ENCODE measurements at regions not wholly inside any gene's neighbourhood (a gene's known extent, or its start where the extent isn't known, plus 50 kb on each side); places are given as distances from the start of the nearest gene placed in this dataset.
"Not testable (repeated sequence)": the region's sequence is repeated elsewhere in the genome, so short reads cannot be mapped to it uniquely, and the experiment has no call there.

DNA sequence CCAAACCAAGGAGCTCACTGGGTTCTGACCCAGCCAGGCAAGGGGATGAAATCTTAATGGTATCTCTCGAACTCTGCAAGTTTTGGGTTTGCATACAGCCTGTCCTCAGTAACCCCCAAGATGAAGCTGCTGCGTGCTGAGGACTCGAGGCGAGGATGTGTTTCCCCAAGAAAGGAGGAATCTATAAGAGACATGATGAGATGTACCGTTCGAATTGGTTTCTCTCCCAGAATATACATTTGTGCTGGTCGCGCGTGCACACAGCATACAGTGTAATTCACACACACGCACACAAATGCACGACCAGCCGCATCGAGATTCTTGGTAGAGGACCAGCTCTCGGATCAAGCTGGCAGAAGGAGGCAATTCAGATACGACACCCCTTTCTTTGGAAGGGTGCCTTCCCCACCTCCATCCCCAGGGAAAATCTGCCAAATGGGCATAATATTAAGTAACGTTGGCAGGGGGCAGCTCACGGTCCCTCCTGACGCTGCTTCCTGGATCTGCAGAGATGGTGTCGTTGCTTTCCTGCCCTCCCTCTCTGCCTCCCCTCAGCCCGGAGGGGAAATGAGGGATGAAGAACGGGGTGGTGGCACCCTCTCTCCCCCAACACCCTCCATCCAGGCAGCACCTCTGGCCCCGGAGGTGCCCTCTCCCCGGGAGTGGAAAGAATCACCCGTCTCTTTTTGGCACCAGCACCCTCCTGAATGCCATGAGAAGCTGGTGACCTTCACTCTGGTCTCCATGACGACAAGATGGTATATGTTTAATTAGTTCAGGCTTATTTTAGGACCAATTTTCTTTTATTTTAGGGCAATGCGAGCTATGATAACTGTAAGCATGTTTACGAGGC, 310.2 kb downstream of the ZNF536 start:
- H3K36me3 Mint-ChIP-seq, result no peaks in the 10 kb centered on the region
- no peaks in the 10 kb centered on the region for H3K9me3 Mint-ChIP-seq
- TF ChIP-seq, protein P1, sequence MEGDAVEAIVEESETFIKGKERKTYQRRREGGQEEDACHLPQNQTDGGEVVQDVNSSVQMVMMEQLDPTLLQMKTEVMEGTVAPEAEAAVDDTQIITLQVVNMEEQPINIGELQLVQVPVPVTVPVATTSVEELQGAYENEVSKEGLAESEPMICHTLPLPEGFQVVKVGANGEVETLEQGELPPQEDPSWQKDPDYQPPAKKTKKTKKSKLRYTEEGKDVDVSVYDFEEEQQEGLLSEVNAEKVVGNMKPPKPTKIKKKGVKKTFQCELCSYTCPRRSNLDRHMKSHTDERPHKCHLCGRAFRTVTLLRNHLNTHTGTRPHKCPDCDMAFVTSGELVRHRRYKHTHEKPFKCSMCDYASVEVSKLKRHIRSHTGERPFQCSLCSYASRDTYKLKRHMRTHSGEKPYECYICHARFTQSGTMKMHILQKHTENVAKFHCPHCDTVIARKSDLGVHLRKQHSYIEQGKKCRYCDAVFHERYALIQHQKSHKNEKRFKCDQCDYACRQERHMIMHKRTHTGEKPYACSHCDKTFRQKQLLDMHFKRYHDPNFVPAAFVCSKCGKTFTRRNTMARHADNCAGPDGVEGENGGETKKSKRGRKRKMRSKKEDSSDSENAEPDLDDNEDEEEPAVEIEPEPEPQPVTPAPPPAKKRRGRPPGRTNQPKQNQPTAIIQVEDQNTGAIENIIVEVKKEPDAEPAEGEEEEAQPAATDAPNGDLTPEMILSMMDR (IDR thresholded peaks at IDR 0.05), result no peak
- peaks cover 3% of the 10 kb centered on the region for H3K4me1 Mint-ChIP-seq
- Histone ChIP-seq H3K79me2 (ENCODE audit: insufficient read depth, low read length) (no peaks in the 10 kb centered on the region), H3K27me3 (ENCODE audit: control insufficient read depth in 2 of 2, insufficient read depth in 2 of 2, low read length in 2 of 2) (peaks cover 0 to 10% of the 10 kb centered on the region in 2 donors), H3K4me2 (replicated peaks; ENCODE audit: extremely low read depth, low read length, poor library complexity, severe bottlenecking) (no peak overlapping the region), H3K36me3 (replicated peaks in 1 of 2; ENCODE audit: control insufficient read depth in 1 of 2, insufficient read depth in 2 of 2, low read length in 2 of 2) (no peaks in the 10 kb centered on the region), H3K9ac (ENCODE audit: insufficient read depth, low read length, poor library complexity, severe bottlenecking) (no peak overlapping the region), H3K4me1 (ENCODE audit: control insufficient read depth in 1 of 2, insufficient read depth in 2 of 2, low read length in 2 of 2) (peaks cover 0 to 4% of the 10 kb centered on the region in 2 donors), H3K9me3 (replicated peaks in 1 of 2; ENCODE audit: control insufficient read depth in 1 of 2, insufficient read depth in 1 of 2, low read length in 2 of 2) (no peaks in the 10 kb centered on the region), H3K4me3 (replicated peaks in 1 of 3; ENCODE audit: low read depth in 2 of 3, low read length in 3 of 3) (no peak overlapping the region), H2AFZ (ENCODE audit: insufficient read depth, low read depth, low read length, poor library complexity, severe bottlenecking) (no peak overlapping the region), H3K27ac (ENCODE audit: low read depth in 1 of 2, low read length in 2 of 2) (no peak overlapping the region), H4K20me1 (ENCODE audit: insufficient read depth, low read length) (no peaks in the 10 kb centered on the region)
- peaks cover 15 to 23% (median 19%) of the 10 kb centered on the region in 3 donors for H3K27me3 Mint-ChIP-seq (ENCODE audit: low read depth in 3 of 3)
- 50% methylated on average over 8 of the region's 27 CpGs for WGBS (ENCODE audit: insufficient coverage)
- no peak overlapping the region for H3K4me3 Mint-ChIP-seq
- DNase-seq, result no peak
- intact Hi-C loops (cut with micrococcal nuclease), result loop anchor here (5.0 kb wide), 2 partner anchors 675 to 1540 kb away; no protein-coding TSS in a partner anchor
- H3K27ac Mint-ChIP-seq, result no peak overlapping the region

GRCh38 chr19:30681162-30682100, 309.2 kb downstream of the ZNF536 start:
- intact Hi-C loops (cut with micrococcal nuclease), result loop anchor here (5.0 kb wide), 2 partner anchors 676 to 1541 kb away; no protein-coding TSS in a partner anchor

GRCh38 chr19:30680399-30680798, 308.2 kb downstream of the ZNF536 start:
- not testable (repeated sequence) for H4K20me1 ChIP-seq (ENCODE audit: insufficient read depth, low read length); H3K79me2 ChIP-seq (ENCODE audit: insufficient read depth, low read length); H3K4me2 ChIP-seq (replicated peaks; ENCODE audit: extremely low read depth, low read length, poor library complexity, severe bottlenecking); H3K9ac ChIP-seq (ENCODE audit: insufficient read depth, low read length, poor library complexity, severe bottlenecking); H3K9me3 Mint-ChIP-seq; H3K36me3 Mint-ChIP-seq; H2AFZ ChIP-seq (ENCODE audit: insufficient read depth, low read depth, low read length, poor library complexity, severe bottlenecking); H3K9me3 ChIP-seq (replicated peaks in 1 of 2; ENCODE audit: control insufficient read depth in 1 of 2, insufficient read depth in 1 of 2, low read length in 2 of 2); H3K4me3 Mint-ChIP-seq; H3K4me1 Mint-ChIP-seq; H3K27me3 ChIP-seq (ENCODE audit: control insufficient read depth in 2 of 2, insufficient read depth in 2 of 2, low read length in 2 of 2); H3K27ac ChIP-seq (ENCODE audit: low read depth in 1 of 2, low read length in 2 of 2); H3K4me3 ChIP-seq (replicated peaks in 1 of 3; ENCODE audit: low read depth in 2 of 3, low read length in 3 of 3); H3K27ac Mint-ChIP-seq; DNase-seq; H3K4me1 ChIP-seq (ENCODE audit: control insufficient read depth in 1 of 2, insufficient read depth in 2 of 2, low read length in 2 of 2); H3K36me3 ChIP-seq (replicated peaks in 1 of 2; ENCODE audit: control insufficient read depth in 1 of 2, insufficient read depth in 2 of 2, low read length in 2 of 2)
- H3K27me3 Mint-ChIP-seq (ENCODE audit: low read depth in 3 of 3), result peaks cover 9 to 14% (median 13%) of the 10 kb centered on the region in 3 donors
- no CpG with 5 or more reads among the region's 3 CpGs for WGBS (ENCODE audit: insufficient coverage)
- intact Hi-C loops (cut with micrococcal nuclease), result loop anchor here (5.0 kb wide), 2 partner anchors 677 to 1542 kb away; no protein-coding TSS in a partner anchor

More at GRCh38 chr19:30681162-30682100, 309.2 kb downstream of the ZNF536 start:
- 81% methylated on average over 15 of the region's 19 CpGs for WGBS (ENCODE audit: insufficient coverage)
- H3K36me3 ChIP-seq (replicated peaks in 1 of 2; ENCODE audit: control insufficient read depth in 1 of 2, insufficient read depth in 2 of 2, low read length in 2 of 2), result no peaks in the 10 kb centered on the region
- DNase-seq, result no peak
- H3K4me1 Mint-ChIP-seq, result no peaks in the 10 kb centered on the region
- H3K27ac ChIP-seq (ENCODE audit: low read depth in 1 of 2, low read length in 2 of 2), result no peak overlapping the region
- TF ChIP-seq, protein P1 (IDR thresholded peaks at IDR 0.05), result no peak
- H3K9me3 Mint-ChIP-seq, result no peaks in the 10 kb centered on the region
- no peak overlapping the region for H3K9ac ChIP-seq (ENCODE audit: insufficient read depth, low read length, poor library complexity, severe bottlenecking)
- H3K27me3 ChIP-seq (ENCODE audit: control insufficient read depth in 2 of 2, insufficient read depth in 2 of 2, low read length in 2 of 2), result peaks cover 0 to 6% of the 10 kb centered on the region in 2 donors
- H3K4me3 ChIP-seq (replicated peaks in 1 of 3; ENCODE audit: low read depth in 2 of 3, low read length in 3 of 3), result no peak overlapping the region
- H3K79me2 ChIP-seq (ENCODE audit: insufficient read depth, low read length), result no peaks in the 10 kb centered on the region
- no peak overlapping the region for H3K4me3 Mint-ChIP-seq
- no peaks in the 10 kb centered on the region for H3K36me3 Mint-ChIP-seq
- no peaks in the 10 kb centered on the region for H3K4me1 ChIP-seq (ENCODE audit: control insufficient read depth in 1 of 2, insufficient read depth in 2 of 2, low read length in 2 of 2)
- peaks cover 10 to 19% (median 12%) of the 10 kb centered on the region in 3 donors for H3K27me3 Mint-ChIP-seq (ENCODE audit: low read depth in 3 of 3)
- H3K27ac Mint-ChIP-seq, result no peak overlapping the region
- H3K4me2 ChIP-seq (replicated peaks; ENCODE audit: extremely low read depth, low read length, poor library complexity, severe bottlenecking), result no peak overlapping the region
- no peak overlapping the region for H2AFZ ChIP-seq (ENCODE audit: insufficient read depth, low read depth, low read length, poor library complexity, severe bottlenecking)
- no peaks in the 10 kb centered on the region for H4K20me1 ChIP-seq (ENCODE audit: insufficient read depth, low read length)
- no peaks in the 10 kb centered on the region for H3K9me3 ChIP-seq (replicated peaks in 1 of 2; ENCODE audit: control insufficient read depth in 1 of 2, insufficient read depth in 1 of 2, low read length in 2 of 2)
